Cardiac muscle cell (in vitro differentiated cells and primary cell): ENCODE measurements at regions not wholly inside any gene's neighbourhood (a gene's known extent, or its start where the extent isn't known, plus 50 kb on each side); places are given as distances from the start of the nearest gene placed in this dataset.

ENCODE experiments used
- DNase-seq, 2 donors: peaks; one replicate each; pipeline versions ENCODE4 v3.0.0 to v3.0.0-alpha.2; 2010 to 2017; ENCODE audit warnings: low read depth in 1 of 2, low spot score in 1 of 2
- H3K27ac ChIP-seq: fragments of 200-600 bp; sonication (generic); 2 replicates; pipeline ENCODE4 v1.5.1; 2016
- H3K27me3 ChIP-seq: fragments of 200-600 bp; sonication (generic); 2 replicates; pipeline ENCODE4 v1.6.0; 2016; ENCODE audit warnings: control low read depth
- H3K36me3 ChIP-seq: fragments of 200-600 bp; sonication (generic); 2 replicates; pipeline ENCODE4 v1.5.1; 2016; ENCODE audit warnings: control low read depth
- H3K4me1 ChIP-seq: fragments of 200-600 bp; sonication (generic); 2 replicates; pipeline ENCODE4 v1.8.1; 2017; ENCODE audit warnings: low read depth, mild to moderate bottlenecking, mixed run types
- H3K4me3 ChIP-seq: fragments of 200-600 bp; sonication (generic); 2 replicates; pipeline ENCODE4 v1.5.1; 2016; ENCODE audit warnings: mild to moderate bottlenecking
- H3K9me3 ChIP-seq: fragments of 200-600 bp; sonication (generic); 2 replicates; pipeline ENCODE4 v1.5.1; 2017; ENCODE audit warnings: low read depth, mild to moderate bottlenecking, control low read depth
- TF ChIP-seq, protein P1 (sequence below): IDR thresholded peaks from 2 replicates; pipeline ENCODE4 v1.5.1; 2012; ENCODE audit warnings: low read depth, mild to moderate bottlenecking, low read length

DNA sequence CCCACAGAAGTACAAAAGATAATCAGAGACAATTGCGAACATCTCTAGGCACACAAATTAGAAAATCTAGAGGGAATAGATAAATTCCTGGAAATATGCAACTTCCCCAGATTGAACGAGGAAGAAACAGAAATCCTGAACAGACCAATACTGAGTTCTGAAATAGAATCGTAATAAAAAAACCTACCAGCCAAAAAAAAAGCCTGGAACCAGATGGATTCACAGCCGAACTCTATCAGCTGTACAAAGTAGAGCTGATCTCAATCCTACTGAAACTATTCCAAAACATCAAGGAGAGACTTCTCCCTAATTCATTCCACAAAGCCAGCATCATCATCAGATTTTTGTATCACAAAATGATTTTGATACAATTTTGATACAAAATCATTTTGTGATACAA lies 206.4 kb downstream of the REEP3 start:
- no peak for DNase-seq
- Histone ChIP-seq H3K4me1 (peaks cover 4% of the 10 kb centered on the region), H3K36me3 (no peaks in the 10 kb centered on the region), H3K27me3 (no peaks in the 10 kb centered on the region), H3K27ac (no peak overlapping the region), H3K9me3 (no peaks in the 10 kb centered on the region), H3K4me3 (no peak overlapping the region)
- TF ChIP-seq, protein P1, sequence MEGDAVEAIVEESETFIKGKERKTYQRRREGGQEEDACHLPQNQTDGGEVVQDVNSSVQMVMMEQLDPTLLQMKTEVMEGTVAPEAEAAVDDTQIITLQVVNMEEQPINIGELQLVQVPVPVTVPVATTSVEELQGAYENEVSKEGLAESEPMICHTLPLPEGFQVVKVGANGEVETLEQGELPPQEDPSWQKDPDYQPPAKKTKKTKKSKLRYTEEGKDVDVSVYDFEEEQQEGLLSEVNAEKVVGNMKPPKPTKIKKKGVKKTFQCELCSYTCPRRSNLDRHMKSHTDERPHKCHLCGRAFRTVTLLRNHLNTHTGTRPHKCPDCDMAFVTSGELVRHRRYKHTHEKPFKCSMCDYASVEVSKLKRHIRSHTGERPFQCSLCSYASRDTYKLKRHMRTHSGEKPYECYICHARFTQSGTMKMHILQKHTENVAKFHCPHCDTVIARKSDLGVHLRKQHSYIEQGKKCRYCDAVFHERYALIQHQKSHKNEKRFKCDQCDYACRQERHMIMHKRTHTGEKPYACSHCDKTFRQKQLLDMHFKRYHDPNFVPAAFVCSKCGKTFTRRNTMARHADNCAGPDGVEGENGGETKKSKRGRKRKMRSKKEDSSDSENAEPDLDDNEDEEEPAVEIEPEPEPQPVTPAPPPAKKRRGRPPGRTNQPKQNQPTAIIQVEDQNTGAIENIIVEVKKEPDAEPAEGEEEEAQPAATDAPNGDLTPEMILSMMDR: no peak

DNA sequence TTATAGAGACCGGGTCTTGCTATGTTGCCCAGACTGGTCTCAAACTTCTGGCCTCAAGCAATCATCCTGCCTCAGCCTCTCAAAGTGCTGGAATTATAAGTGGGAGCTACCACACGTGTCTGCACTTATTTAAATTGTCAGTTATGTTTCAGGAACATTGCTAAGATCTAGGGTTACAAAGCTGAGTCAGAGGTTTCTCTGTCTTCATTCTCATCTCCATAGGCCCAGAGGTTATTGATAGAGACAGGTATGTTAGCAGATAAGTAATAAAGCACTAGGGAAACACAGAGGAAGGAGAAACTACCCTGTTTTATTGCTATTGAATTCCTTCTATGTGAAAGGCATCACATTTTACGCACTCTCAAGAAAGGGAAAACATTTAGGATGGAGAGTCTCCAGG lies 214.1 kb downstream of the REEP3 start:
- Histone ChIP-seq H3K9me3 (no peaks in the 10 kb centered on the region), H3K27ac (no peak overlapping the region), H3K36me3 (no peaks in the 10 kb centered on the region), H3K27me3 (no peaks in the 10 kb centered on the region), H3K4me1 (no peaks in the 10 kb centered on the region), H3K4me3 (no peak overlapping the region)
- TF ChIP-seq, protein P1: no peak
- no peak for DNase-seq

DNA sequence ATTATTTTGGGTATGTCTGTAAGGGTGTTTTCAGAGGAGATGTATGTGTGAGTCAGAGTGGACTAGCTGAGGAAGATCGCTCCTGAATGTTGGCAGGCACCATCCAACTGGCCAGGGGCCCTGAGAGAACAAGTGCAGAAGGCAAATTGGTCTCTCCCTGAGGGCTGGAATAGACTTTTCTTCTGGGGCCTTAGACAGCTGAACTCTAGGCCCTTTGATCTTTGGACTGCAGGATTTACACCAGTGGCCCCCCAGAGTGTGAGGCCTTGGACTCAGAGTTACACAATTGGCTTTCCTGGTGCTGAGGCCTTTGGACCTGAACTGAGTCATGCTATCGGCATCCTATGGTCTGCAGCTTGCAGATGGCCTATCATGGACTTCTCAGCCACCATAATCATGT lies 217.2 kb downstream of the REEP3 start:
- Histone ChIP-seq H3K4me3 (no peak overlapping the region), H3K4me1 (no peaks in the 10 kb centered on the region), H3K9me3 (no peaks in the 10 kb centered on the region), H3K27ac (no peak overlapping the region), H3K36me3 (no peaks in the 10 kb centered on the region), H3K27me3 (no peaks in the 10 kb centered on the region)
- DNase-seq: peak in 1 of 2 donors; percentile 77
- TF ChIP-seq, protein P1: no peak

DNA sequence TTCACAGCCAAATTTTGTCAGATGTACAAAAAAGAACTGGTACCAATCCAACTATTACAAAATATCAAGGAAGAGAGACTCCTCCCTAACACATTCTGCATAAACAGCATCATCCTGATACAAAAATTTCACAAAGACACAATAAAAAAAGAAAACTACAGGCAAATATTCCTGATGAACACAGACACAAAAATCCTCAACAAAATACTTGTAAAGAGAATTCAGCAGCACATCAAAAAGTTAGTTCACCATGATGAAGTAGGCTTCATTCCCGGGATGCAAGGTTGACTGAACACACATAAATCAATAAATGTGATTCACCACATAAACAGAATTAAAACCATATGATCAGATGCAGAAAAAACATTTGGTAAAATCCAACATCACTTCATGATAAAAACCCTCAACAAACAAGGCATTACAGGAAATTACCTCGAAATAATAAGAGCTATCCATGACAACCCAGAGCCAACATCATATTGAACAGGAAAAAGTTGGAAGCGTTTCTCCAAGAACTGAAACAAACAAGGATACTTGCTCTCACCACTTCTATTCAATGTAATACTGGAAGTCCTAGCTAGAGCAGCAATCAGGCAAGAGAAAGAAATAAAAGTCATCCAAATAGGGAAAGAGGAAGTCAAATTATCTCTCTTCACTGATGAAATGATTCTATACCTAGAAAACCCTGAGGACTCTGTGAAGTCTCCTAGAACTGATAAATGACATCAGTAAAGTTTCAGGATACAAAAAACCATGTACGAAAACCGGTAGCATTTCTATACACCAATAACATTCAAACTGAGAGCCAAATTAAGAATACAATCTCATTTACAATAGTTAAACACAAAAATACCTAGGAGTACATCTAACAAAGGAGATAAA lies 223.1 kb downstream of the REEP3 start:
- no peak overlapping the region for H3K4me3 ChIP-seq
- no peaks in the 10 kb centered on the region for H3K4me1 ChIP-seq
- H3K9me3 ChIP-seq: no peaks in the 10 kb centered on the region
- TF ChIP-seq, protein P1: no peak
- H3K27ac ChIP-seq: no peak overlapping the region
- no peaks in the 10 kb centered on the region for H3K27me3 ChIP-seq
- peak in 1 of 2 donors; percentile 63 for DNase-seq
- H3K36me3 ChIP-seq: no peaks in the 10 kb centered on the region

DNA sequence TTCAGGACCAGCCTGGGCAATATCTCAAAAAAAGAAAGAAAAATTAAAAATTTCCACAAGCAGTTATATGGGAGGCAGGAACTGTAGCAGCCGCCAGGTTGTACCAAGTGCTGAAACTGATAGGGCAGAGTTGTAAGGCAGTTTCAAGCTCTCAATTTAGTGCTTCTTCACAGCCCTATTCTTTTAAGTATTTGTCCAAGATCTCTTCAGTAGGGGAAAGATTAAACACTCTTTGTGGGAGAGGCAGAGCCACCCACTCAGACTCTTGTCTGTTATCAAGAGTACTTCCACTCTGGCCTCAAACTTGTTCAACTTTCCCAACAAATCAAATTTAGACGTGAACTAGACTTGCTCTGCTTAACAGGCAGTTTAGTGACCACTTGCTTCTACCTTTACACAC lies 228.7 kb downstream of the REEP3 start:
- peak in 1 of 2 donors; percentile 24 for DNase-seq
- H3K27ac ChIP-seq: peak overlapping the region; percentile 72
- H3K4me3 ChIP-seq: no peak overlapping the region
- H3K27me3 ChIP-seq: no peaks in the 10 kb centered on the region
- H3K9me3 ChIP-seq: no peaks in the 10 kb centered on the region
- H3K4me1 ChIP-seq: peaks cover 6% of the 10 kb centered on the region
- H3K36me3 ChIP-seq: no peaks in the 10 kb centered on the region
- TF ChIP-seq, protein P1: no peak
